IMR-90 (cell line): ENCODE measurements at regions not wholly inside any gene's neighbourhood (a gene's known extent, or its start where the extent isn't known, plus 50 kb on each side); places are given as distances from the start of the nearest gene placed in this dataset.

Experiments used
- ATAC-seq: fragments of 200-7000 bp; cut with Tn5 transposase; 2 replicates; pipeline ENCODE4 v1.9.1; 2020; ENCODE audit warnings: low read depth, mild to moderate bottlenecking, moderate library complexity
- BruUV-seq: library from RNA; stranded (reverse); fragments of 400-500 nt; replicated peaks from 2 replicates; lab custom pipeline; 2021; lab: Mats Ljungman, UMichigan
- CTCF ChIA-PET: fragments of 300-600 bp; formaldehyde crosslinking; extraction: SDS; loops from one replicate; lab custom pipeline; 2021; ENCODE audit warnings: antibody characterized with exemption; lab: Yijun Ruan, JAX
- POLR2A ChIA-PET: fragments of 300-600 bp; sonication (Branson Sonifier 250); formaldehyde crosslinking; loops from one replicate; lab custom pipeline; 2022; ENCODE audit warnings: antibody characterized with exemption; ENCODE audit not compliant: unreplicated experiment; lab: Charles Lee
- DNase-seq: peaks from one replicate; pipeline ENCODE4 v3.0.0; 2013
- H2AFZ ChIP-seq: replicated peaks from 2 replicates; pipeline ENCODE3; 2013; ENCODE audit warnings: low read length, mild to moderate bottlenecking; ENCODE audit not compliant: poor library complexity
- H2AK5ac ChIP-seq: 2 replicates; pipeline ENCODE4 v1.6.1; 2013; ENCODE audit warnings: low read depth, low read length, inconsistent platforms
- H2AK9ac ChIP-seq: replicated peaks from 2 replicates; pipeline ENCODE3; 2013; ENCODE audit warnings: mild to moderate bottlenecking, low read depth, low read length, moderate library complexity; ENCODE audit not compliant: poor library complexity
- H2BK120ac ChIP-seq: 2 replicates; pipeline ENCODE4 v1.6.1; 2013; ENCODE audit warnings: low read depth, low read length, inconsistent platforms
- H2BK15ac ChIP-seq: 3 replicates; pipeline ENCODE4 v1.6.1; 2013; ENCODE audit warnings: low read depth, low read length, inconsistent platforms
- H2BK20ac ChIP-seq: 2 replicates; pipeline ENCODE4 v1.6.1; 2013; ENCODE audit warnings: low read depth, mild to moderate bottlenecking, inconsistent platforms, low read length, moderate library complexity
- H2BK5ac ChIP-seq: 2 replicates; pipeline ENCODE4 v1.6.1; 2013; ENCODE audit warnings: mild to moderate bottlenecking, low read depth, low read length, inconsistent platforms; ENCODE audit not compliant: poor library complexity, severe bottlenecking
- H3K14ac ChIP-seq: replicated peaks from 2 replicates; pipeline ENCODE4 v1.6.1; 2013; ENCODE audit warnings: low read depth, low read length, inconsistent platforms
- H3K18ac ChIP-seq: 2 replicates; pipeline ENCODE4 v1.6.1; 2013; ENCODE audit warnings: low read depth, low read length, control low read depth
- H3K23ac ChIP-seq: 2 replicates; pipeline ENCODE4 v1.6.1; 2013; ENCODE audit warnings: low read depth, low read length, inconsistent platforms
- H3K27ac ChIP-seq: 2 replicates; pipeline ENCODE4 v1.5.1; 2013; ENCODE audit warnings: mild to moderate bottlenecking, control low read depth, low read length; ENCODE audit not compliant: insufficient read depth
- H3K27me3 ChIP-seq: 2 replicates; pipeline ENCODE4 v1.6.1; 2013; ENCODE audit warnings: low read length; ENCODE audit not compliant: control insufficient read depth, insufficient read depth
- H3K36me3 ChIP-seq: 2 replicates; pipeline ENCODE4 v1.6.1; 2013; ENCODE audit warnings: low read length, mixed read lengths; ENCODE audit not compliant: control insufficient read depth, insufficient read depth
- H3K4ac ChIP-seq: 2 replicates; pipeline ENCODE4 v1.6.1; 2013; ENCODE audit warnings: low read depth, low read length, inconsistent platforms
- H3K4me1 ChIP-seq: 2 replicates; pipeline ENCODE4 v1.6.1; 2013; ENCODE audit warnings: low read length, mixed read lengths; ENCODE audit not compliant: control insufficient read depth, insufficient read depth
- H3K4me2 ChIP-seq: 2 replicates; pipeline ENCODE4 v1.6.1; 2013; ENCODE audit warnings: low read depth, mild to moderate bottlenecking, control low read depth, low read length, moderate library complexity
- H3K4me3 ChIP-seq: 2 replicates; pipeline ENCODE4 v1.5.1; 2013; ENCODE audit warnings: low read depth, mild to moderate bottlenecking, control low read depth, low read length, moderate library complexity; ENCODE audit not compliant: insufficient read depth
- H3K56ac ChIP-seq: 2 replicates; pipeline ENCODE4 v1.6.1; 2013; ENCODE audit warnings: low read length, inconsistent platforms; ENCODE audit not compliant: insufficient read depth; ENCODE audit errors: extremely low read depth
- H3K79me1 ChIP-seq, 2 experiments: 2 replicates each; pipeline ENCODE4 v1.6.1; 2013; ENCODE audit warnings: low read length in 2 of 2, inconsistent platforms in 1 of 2, low read depth in 1 of 2
- H3K9ac ChIP-seq: 2 replicates; pipeline ENCODE4 v1.6.1; 2013; ENCODE audit warnings: low read depth, low read length, control low read depth
- H3K9me1 ChIP-seq: 2 replicates; pipeline ENCODE4 v1.6.1; 2013; ENCODE audit warnings: low read length, inconsistent platforms; ENCODE audit not compliant: insufficient read depth
- H3K9me3 ChIP-seq: 2 replicates; pipeline ENCODE4 v1.6.1; 2013; ENCODE audit warnings: low read length; ENCODE audit not compliant: control insufficient read depth, insufficient read depth
- H4K20me1 ChIP-seq: 2 replicates; pipeline ENCODE4 v1.6.1; 2013; ENCODE audit warnings: low read length, inconsistent platforms; ENCODE audit not compliant: insufficient read depth
- H4K5ac ChIP-seq: 2 replicates; pipeline ENCODE4 v1.6.1; 2013; ENCODE audit warnings: mild to moderate bottlenecking, low read depth, low read length, control low read depth
- H4K8ac ChIP-seq, 2 experiments: 2 replicates each; pipeline ENCODE4 v1.6.1; 2013; ENCODE audit warnings: low read depth in 2 of 2, low read length in 2 of 2, control low read depth in 1 of 2, inconsistent platforms in 1 of 2
- H4K91ac ChIP-seq: 2 replicates; pipeline ENCODE4 v1.6.1; 2013; ENCODE audit warnings: low read depth, low read length, inconsistent platforms; ENCODE audit not compliant: insufficient read depth
- CEBPB ChIP-seq: IDR thresholded peaks from 2 replicates; pipeline ENCODE4 v1.6.1; 2012; ENCODE audit warnings: low read depth, low read length, improper control_type of control experiment
- CHD1 ChIP-seq: IDR thresholded peaks from 2 replicates; pipeline ENCODE4 v1.6.1; 2012; ENCODE audit warnings: low read depth, low read length, improper control_type of control experiment
- ELK1 ChIP-seq: fragments of 150-350 bp; IDR thresholded peaks from 2 replicates; pipeline ENCODE4 v1.6.1; 2016; ENCODE audit warnings: low read depth, mild to moderate bottlenecking, low read length, moderate library complexity, borderline replicate concordance
- FOS ChIP-seq: fragments of 150-350 bp; IDR thresholded peaks from 2 replicates; pipeline ENCODE4 v1.6.1; 2016; ENCODE audit warnings: low read depth, low read length
- MXI1 ChIP-seq: IDR thresholded peaks from 2 replicates; pipeline ENCODE4 v1.6.1; 2012; ENCODE audit warnings: low read depth, mild to moderate bottlenecking, low read length, moderate library complexity, borderline replicate concordance
- NFE2L2 ChIP-seq: fragments of 150-350 bp; IDR thresholded peaks from 2 replicates; pipeline ENCODE4 v1.6.1; 2016; ENCODE audit warnings: low read depth, mild to moderate bottlenecking, low read length
- POLR2A ChIP-seq: IDR thresholded peaks from 2 replicates; pipeline ENCODE4 v1.6.1; 2012; ENCODE audit warnings: mild to moderate bottlenecking, low read depth, low read length
- RAD21 ChIP-seq: IDR thresholded peaks from 2 replicates; pipeline ENCODE4 v1.6.1; 2012; ENCODE audit warnings: low read length, improper control_type of control experiment
- RCOR1 ChIP-seq: IDR thresholded peaks from 2 replicates; pipeline ENCODE4 v1.6.1; 2012; ENCODE audit warnings: mild to moderate bottlenecking, low read length, improper control_type of control experiment; ENCODE audit not compliant: insufficient replicate concordance
- RFX5 ChIP-seq: IDR thresholded peaks from 2 replicates; pipeline ENCODE4 v1.8.0; 2012; ENCODE audit warnings: low read depth, mild to moderate bottlenecking, low read length, moderate library complexity
- SMC3 ChIP-seq: fragments of 150-350 bp; IDR thresholded peaks from 2 replicates; pipeline ENCODE4 v1.6.1; 2016; ENCODE audit warnings: low read depth, mild to moderate bottlenecking, antibody characterized with exemption, low read length, moderate library complexity
- WGBS, 2 experiments: methylation state at CpG; one replicate each; pipeline versions ENCODE4 v1.1.5 to v1.1.7; 2013; ENCODE audit warnings: missing lambda C conversion rate in 2 of 2; ENCODE audit not compliant: insufficient read length in 1 of 2; ENCODE audit errors: extremely low coverage in 2 of 2; 5-methylcytosine and 5-hydroxymethylcytosine counted together
- dilution Hi-C: fragments of 300-500 bp; cut with HindIII; formaldehyde crosslinking; loops from one replicate; pipeline ENCODE4 v1.14.3; 2018; ENCODE audit warnings: low sequenced_read_pairs; ENCODE audit not compliant: unreplicated experiment
- in situ Hi-C: fragments of 300-500 bp; cut with MboI; formaldehyde crosslinking; loops from 3 replicates; pipeline ENCODE4 v1.14.3; 2019; ENCODE audit warnings: low sequenced_read_pairs, inconsistent platforms, mixed read lengths
- intact Hi-C: fragments of 100-400 bp; cut with micrococcal nuclease; formaldehyde crosslinking; loops from 2 replicates; pipeline ENCODE4 v1.10.0; 2022
- TF ChIP-seq, protein P1 (sequence below): fragments of 150-350 bp; IDR thresholded peaks from 2 replicates; pipeline ENCODE4 v1.6.1; 2017; ENCODE audit warnings: mild to moderate bottlenecking, antibody characterized with exemption, low read length, low read depth

- Histone ChIP-seq H4K20me1 (no peaks in the 10 kb centered on the region), H3K27ac (no peak overlapping the region), H2BK15ac (no peak overlapping the region), H3K4ac (no peak overlapping the region), H4K91ac (no peak overlapping the region), H3K9me3 (0 out of 2 replicates have a peak, but pooled peaks cover 2% of the 10 kb centered on the region), H3K23ac (no peak overlapping the region), H3K4me2 (no peak overlapping the region), H2BK20ac (no peak overlapping the region), H2AK5ac (no peak overlapping the region), H3K27me3 (peaks cover 17% of the 10 kb centered on the region), H3K9ac (no peak overlapping the region), H3K9me1 (no peaks in the 10 kb centered on the region), H3K56ac (no peak overlapping the region), H3K4me1 (no peaks in the 10 kb centered on the region), H4K5ac (no peak overlapping the region), H3K79me1 (no peaks in the 10 kb centered on the region), H3K4me3 (no peak overlapping the region), H3K36me3 (no peaks in the 10 kb centered on the region), H2BK5ac (no peak overlapping the region), H3K18ac (no peak overlapping the region), H2AK9ac (no peak overlapping the region), H2BK120ac (no peak overlapping the region), H4K8ac (no peak overlapping the region), H3K14ac (no peak overlapping the region), H2AFZ (no peak overlapping the region)
- WGBS, 2 experiments = 60% methylated on average over 1 of the region's 5 CpGs; no CpG with 5 or more reads in 1 of the 2 experiments
- no TSS peak for BruUV-seq
- no peak for DNase-seq
- TF ChIP-seq FOS (no peak), MXI1 (no peak), SMC3 (no peak), RAD21 (no peak), CHD1 (no peak), RCOR1 (no peak), ELK1 (no peak), CEBPB (no peak), NFE2L2 (no peak), RFX5 (no peak), POLR2A (no peak)
- TF ChIP-seq, protein P1, sequence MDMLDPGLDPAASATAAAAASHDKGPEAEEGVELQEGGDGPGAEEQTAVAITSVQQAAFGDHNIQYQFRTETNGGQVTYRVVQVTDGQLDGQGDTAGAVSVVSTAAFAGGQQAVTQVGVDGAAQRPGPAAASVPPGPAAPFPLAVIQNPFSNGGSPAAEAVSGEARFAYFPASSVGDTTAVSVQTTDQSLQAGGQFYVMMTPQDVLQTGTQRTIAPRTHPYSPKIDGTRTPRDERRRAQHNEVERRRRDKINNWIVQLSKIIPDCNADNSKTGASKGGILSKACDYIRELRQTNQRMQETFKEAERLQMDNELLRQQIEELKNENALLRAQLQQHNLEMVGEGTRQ = no peak
- CTCF ChIA-PET = no interaction called here
- ATAC-seq = no peak
- dilution Hi-C loops = no loop called here
- in situ Hi-C loops = loop anchor here (10.0 kb wide), 1 partner anchor 598 kb away; no protein-coding TSS in a partner anchor
- POLR2A ChIA-PET = no interaction called here
- intact Hi-C loops = no loop called here
These were observed 291.0 kb downstream of the NSG2 start for GRCh38 chr5:174336479-174336878.
